ENCODE measurements at regions not wholly inside any gene's neighbourhood (a gene's known extent, or its start where the extent isn't known, plus 50 kb on each side); places are given as distances from the start of the nearest gene placed in this dataset.

DNA sequence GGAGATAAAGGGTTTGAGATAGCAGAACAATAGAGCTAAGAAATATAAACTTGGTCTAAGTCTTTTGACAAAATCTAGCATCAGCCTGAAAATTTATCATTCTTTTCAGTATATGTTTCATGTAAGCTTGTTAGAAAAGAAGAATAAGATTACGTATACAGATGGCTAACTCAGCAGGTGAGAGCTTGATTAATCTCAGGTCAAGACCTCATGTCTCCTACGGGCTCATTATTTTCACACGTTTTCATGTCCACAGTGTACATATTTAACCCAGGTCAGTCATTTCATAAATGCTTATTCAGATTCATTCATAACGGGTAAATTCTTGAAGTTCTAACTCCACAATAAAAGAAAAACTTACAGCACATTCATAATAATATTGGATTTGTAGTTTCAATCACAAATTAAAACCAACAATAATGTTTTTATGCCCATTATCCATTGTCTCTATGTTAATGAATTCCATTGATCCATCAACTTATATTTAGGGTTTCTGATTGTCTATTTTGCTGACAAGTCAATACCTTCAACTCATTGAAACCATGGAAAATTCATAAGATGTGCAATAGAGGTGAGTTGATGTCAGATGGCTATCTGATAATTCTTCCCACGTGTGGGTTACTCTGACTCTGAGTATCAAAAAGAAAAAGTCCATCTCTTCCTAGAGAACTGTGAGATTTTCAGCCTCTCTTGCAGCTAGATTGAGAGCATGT is 102.6 kb downstream of the CASP12 start:
- TF ChIP-seq, protein P1, sequence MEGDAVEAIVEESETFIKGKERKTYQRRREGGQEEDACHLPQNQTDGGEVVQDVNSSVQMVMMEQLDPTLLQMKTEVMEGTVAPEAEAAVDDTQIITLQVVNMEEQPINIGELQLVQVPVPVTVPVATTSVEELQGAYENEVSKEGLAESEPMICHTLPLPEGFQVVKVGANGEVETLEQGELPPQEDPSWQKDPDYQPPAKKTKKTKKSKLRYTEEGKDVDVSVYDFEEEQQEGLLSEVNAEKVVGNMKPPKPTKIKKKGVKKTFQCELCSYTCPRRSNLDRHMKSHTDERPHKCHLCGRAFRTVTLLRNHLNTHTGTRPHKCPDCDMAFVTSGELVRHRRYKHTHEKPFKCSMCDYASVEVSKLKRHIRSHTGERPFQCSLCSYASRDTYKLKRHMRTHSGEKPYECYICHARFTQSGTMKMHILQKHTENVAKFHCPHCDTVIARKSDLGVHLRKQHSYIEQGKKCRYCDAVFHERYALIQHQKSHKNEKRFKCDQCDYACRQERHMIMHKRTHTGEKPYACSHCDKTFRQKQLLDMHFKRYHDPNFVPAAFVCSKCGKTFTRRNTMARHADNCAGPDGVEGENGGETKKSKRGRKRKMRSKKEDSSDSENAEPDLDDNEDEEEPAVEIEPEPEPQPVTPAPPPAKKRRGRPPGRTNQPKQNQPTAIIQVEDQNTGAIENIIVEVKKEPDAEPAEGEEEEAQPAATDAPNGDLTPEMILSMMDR (IDR thresholded peaks at IDR 0.05; ENCODE audit: insufficient read depth, low read depth, low read length, missing control alignments): no peak
- no peak for DNase-seq (ENCODE audit: low read depth)
- H3K4me3 ChIP-seq (ENCODE audit: low read length): no peak overlapping the region

DNA sequence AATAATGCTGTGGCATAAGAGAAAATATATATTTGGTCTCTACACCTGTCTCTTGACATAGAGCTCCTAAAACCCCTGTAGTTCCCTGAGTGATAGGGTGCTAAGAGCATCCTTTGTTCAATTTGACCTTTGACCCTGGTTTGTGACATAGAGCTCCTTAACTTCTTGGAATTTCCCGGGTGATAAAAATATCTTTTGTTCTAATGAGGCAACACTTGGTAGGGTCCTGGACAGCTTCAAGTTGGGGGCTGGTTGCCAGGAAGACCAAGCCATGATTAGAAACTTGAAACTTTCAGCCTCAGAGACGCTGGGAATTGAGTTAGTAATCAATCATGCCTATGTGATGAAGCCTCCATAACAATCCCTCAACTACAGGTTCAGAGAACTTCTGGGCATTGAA is 105.4 kb downstream of the CASP12 start:
- TF ChIP-seq, protein P1 (IDR thresholded peaks at IDR 0.05; ENCODE audit: insufficient read depth, low read depth, low read length, missing control alignments): no peak
- no peak overlapping the region for H3K4me3 ChIP-seq (ENCODE audit: low read length)

DNA sequence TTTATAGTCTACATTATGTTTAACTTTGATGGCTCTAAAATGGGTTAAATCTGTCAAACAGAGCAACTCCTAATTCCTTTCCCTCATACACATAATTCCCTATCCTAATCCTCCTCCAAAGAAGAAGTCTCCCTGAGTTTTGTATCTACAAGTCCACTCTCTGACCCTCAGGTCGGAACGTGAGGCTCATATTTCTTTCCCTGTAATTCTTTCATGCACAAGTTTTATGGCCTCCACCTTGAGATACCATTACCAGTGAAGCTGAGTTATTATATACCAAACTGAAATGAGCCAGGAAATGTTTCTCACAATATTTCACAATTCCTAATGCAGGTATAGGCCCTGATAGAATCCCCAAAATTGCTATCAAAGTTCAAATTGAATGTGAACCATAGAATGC is 106.4 kb downstream of the CASP12 start:
- TF ChIP-seq, protein P1 (IDR thresholded peaks at IDR 0.05; ENCODE audit: insufficient read depth, low read depth, low read length, missing control alignments): no peak
- no peak overlapping the region for H3K4me3 ChIP-seq (ENCODE audit: low read length)
- no peak for DNase-seq (ENCODE audit: low read depth)

More for the DNA sequence above, 105.4 kb downstream of the CASP12 start:
- no peak for DNase-seq (ENCODE audit: low read depth)

DNA sequence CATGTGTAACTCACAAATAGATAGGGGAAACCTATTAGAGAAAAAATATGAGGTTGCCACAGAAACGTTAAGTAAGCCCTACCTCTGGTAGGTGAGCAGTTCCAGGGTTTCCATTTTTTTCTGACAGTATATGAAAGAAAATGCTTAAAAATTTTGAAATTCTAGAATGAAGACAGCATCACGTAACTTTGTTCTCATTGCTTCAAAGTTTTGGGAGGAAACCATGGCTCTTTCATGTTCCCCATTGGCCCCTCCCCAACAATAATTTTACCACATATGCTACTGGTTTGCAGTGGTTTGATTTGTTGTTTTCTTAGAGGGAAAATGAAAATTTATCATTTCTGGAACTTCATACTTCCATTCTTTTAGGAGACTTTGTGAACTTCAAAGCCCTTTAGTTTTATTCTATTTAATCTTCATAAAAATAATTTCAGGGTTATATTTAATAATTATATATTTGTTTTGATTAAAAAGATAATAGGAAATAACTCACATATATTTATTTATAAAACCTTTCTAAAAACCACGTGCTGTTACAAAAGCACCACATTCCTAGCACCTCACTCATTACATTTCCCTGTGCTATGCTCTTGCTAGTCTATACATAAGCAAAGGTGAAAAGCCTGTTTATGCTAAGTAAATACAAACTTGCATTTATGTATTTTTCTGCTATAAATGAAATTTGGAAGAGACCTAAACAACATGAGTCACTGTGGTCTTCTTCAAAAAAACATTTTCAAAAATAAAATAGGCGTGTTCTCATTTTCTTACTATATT is 113.4 kb downstream of the CASP12 start:
- TF ChIP-seq, protein P1 (IDR thresholded peaks at IDR 0.05; ENCODE audit: insufficient read depth, low read depth, low read length, missing control alignments): no peak
- no peak overlapping the region for H3K4me3 ChIP-seq (ENCODE audit: low read length)
- peak; percentile 74 for DNase-seq (ENCODE audit: low read depth)

DNA sequence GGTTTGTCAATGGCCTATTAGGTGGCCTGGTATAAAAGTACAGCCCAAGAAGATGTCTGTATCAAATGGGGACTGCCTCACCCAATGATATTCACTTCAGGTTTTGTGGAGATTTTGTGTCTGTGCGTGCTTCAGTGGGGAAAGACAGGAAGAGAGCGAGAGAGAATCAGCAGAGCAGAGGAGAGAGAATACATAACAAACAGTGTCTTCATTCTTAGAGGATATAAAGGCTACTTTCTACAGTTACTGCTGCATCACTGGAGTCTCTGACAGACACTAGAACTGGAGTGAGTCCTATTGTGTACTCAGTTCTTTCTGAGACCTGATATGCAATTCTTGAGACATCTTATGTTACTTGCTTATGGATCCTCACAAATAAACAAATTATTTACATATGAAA is 115.0 kb downstream of the CASP12 start:
- no peak overlapping the region for H3K4me3 ChIP-seq (ENCODE audit: low read length)
- TF ChIP-seq, protein P1 (IDR thresholded peaks at IDR 0.05; ENCODE audit: insufficient read depth, low read depth, low read length, missing control alignments): no peak
- DNase-seq (ENCODE audit: low read depth): no peak

DNA sequence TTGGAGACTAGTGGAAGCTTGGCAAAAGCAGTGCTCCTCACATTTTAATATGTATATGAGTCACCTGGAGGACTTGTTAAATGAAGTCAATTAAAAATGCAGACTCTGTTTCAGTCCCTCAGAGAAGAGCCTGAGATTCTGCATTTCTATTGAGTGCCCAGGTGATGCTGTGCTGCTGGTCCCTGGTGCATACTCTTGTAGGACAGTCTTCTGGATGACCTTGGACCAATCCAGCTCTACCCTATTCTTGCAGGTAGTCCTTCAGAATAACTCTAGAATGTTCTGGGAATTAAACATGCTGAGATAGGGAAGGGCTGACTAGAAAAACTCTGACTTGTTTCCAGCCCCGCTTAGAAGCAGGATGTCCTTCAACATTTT is 115.9 kb downstream of the CASP12 start:
- no peak overlapping the region for H3K4me3 ChIP-seq (ENCODE audit: low read length)
- TF ChIP-seq, protein P1 (IDR thresholded peaks at IDR 0.05; ENCODE audit: insufficient read depth, low read depth, low read length, missing control alignments): no peak
- no peak for DNase-seq (ENCODE audit: low read depth)
